GM12875 (cell line): ENCODE measurements at regions not wholly inside any gene's neighbourhood (a gene's known extent, or its start where the extent isn't known, plus 50 kb on each side); places are given as distances from the start of the nearest gene placed in this dataset.

Experiments used
- H3K4me3 ChIP-seq: one replicate; pipeline ENCODE4 v1.5.1; 2011; ENCODE audit warnings: low read depth, low read length, control low read depth
- TF ChIP-seq, protein P1 (sequence below): IDR thresholded peaks from 2 replicates; pipeline ENCODE4 v1.5.1; 2011; ENCODE audit warnings: low read depth, mild to moderate bottlenecking, control low read depth, inconsistent platforms, low read length, moderate library complexity, borderline replicate concordance; ENCODE audit not compliant: insufficient read depth

DNA sequence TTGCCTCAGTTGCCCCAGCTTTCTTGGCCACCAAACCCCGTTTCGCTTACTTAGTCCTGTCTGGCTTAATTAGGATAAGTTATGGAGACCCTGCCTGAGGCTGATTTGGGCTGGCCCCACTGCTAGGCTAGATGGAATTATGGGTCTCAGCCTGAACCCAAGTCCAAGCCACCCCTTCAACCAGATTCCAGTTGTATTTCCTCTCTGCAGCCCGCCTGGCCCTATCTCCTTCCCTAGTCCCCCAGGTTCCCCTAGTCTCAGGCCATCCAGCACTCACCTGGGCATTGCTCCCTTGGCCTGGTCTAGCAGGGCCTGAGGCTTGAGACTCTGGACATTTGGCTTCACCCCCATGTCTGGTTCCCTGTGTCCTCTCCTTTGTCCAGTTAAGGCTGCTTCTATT is 111.7 kb upstream of the IPO9 start:
- no peak overlapping the region for H3K4me3 ChIP-seq
- TF ChIP-seq, protein P1, sequence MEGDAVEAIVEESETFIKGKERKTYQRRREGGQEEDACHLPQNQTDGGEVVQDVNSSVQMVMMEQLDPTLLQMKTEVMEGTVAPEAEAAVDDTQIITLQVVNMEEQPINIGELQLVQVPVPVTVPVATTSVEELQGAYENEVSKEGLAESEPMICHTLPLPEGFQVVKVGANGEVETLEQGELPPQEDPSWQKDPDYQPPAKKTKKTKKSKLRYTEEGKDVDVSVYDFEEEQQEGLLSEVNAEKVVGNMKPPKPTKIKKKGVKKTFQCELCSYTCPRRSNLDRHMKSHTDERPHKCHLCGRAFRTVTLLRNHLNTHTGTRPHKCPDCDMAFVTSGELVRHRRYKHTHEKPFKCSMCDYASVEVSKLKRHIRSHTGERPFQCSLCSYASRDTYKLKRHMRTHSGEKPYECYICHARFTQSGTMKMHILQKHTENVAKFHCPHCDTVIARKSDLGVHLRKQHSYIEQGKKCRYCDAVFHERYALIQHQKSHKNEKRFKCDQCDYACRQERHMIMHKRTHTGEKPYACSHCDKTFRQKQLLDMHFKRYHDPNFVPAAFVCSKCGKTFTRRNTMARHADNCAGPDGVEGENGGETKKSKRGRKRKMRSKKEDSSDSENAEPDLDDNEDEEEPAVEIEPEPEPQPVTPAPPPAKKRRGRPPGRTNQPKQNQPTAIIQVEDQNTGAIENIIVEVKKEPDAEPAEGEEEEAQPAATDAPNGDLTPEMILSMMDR, result no peak

DNA sequence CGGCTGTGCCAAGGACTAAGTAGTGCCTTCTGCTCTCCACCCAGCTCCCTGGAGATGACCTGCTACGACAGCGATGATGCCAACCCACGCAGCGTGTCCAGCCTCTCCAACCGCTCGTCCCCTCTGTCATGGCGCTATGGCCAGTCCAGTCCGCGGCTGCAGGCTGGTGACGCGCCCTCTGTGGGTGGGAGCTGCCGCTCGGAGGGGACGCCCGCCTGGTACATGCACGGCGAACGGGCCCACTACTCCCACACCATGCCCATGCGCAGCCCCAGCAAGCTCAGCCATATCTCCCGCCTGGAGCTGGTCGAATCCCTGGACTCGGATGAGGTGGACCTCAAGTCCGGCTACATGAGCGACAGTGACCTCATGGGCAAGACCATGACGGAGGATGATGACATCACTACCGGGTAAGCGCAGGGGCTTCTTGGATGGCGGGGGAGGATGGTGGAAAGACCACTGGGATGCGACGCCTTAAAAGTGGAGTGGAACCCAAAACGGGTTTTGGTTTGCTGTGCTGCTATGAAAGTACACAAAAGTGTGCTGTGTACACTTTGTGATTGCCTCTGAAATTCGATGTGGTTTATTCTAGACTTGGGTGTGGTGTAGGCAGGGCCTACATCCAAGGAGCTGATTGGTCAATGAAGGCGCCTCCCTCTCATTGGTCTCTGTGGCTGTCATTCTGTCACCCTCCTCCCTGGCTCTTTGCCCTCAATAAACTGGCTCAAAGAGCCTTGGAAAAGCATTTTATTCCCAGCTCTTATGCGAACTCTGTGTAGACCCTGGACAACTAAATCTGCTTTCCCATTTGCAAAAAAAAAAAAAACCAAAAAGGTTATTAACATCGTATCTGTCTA is 110.4 kb upstream of the IPO9 start:
- H3K4me3 ChIP-seq, result no peak overlapping the region
- TF ChIP-seq, protein P1, result no peak

DNA sequence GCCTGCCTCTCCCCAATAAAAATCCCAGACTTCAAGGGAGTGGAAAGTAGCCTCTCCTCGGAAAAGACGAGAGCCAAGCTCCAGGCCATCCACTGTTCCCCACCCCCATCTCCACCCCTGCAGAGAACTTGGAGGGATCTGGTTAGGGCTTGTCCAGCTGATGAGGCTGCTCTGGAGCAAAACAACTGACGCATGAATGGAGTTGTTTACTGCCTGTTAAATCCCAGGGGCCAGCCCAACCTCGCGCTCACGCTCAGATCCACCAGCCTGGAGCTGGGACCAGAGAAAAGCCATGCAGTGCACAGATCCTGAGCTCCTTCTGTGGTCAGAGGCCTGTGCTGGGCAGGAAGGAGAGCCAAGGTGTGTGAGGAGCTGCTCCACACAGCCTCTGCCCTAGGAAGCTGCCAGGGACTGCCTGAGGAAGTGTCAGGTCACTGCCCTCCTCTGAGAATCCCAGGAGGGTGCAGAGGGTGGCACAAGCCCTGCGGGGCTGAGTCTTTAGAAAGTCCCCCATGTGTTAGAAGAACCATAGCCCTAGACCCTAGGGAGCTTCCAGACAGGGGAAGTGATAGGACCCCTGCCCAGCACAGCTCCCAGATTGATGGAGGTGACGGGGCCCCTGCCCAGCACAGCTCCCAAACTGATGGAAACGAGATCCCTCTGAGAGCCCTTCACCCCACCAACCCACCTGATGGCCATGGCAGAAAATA is 109.0 kb upstream of the IPO9 start:
- no peak overlapping the region for H3K4me3 ChIP-seq
- TF ChIP-seq, protein P1, result no peak

DNA sequence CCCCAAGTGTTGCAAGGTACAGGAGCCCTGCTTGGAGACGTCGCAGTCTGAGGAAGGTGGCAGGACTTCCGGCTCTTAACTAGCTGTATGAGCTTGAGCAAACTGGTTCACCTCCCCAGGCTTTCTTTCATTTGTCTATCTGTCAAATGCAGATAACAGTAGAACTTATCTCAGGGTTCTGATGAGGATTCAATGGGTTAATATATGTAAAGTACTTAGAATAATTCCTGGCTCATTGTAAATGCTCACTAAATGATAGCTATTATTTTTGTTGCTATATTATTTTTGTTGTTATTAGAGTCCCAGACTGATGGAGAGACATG is 108.5 kb upstream of the IPO9 start:
- TF ChIP-seq, protein P1, result no peak
- no peak overlapping the region for H3K4me3 ChIP-seq

DNA sequence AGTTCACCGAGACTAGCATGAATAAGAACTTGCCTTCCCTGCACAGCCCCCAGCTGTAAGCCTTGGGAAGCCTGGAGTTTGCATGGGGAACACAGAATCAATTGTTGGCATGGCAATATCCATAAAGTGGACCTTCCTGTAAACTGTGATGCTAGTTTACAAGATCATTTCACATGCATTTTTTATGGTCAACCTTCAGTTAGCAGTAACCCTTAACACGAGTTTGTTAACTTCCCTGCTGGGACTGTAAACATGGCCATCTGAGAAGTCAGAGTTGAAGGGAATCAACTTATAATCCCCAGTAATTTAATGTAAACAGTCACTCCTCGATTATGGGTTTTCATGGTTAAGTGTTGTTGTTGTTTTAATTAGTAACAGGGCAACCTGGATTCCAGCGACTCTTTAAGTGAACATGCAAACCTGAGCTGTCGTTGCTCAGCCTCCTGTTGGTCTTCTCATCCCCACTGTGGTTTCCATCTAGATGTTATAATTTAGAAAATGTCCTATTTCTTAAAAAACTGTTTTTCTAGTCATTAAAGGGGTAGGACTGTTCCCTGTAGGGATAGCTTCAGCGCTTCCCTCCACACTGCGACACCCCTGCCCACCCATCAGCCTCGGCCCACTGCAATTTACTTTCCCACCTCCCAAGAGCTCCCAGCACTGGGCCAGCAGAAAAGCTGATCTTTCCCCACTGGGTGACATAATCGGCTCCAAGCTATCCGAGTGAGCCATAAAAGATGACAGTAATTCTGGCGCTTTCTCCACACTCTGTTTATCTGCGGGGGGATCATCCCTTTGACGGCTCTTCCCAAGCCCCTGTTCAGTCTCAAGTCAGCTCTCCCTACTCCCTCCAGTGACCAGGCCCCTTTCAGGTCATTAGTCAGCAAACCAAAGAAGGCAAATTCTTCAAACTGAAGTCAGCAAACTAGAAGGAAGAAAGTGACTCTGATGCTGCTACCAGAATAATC is 107.6 kb upstream of the IPO9 start:
- H3K4me3 ChIP-seq, result no peak overlapping the region
- TF ChIP-seq, protein P1, result no peak

DNA sequence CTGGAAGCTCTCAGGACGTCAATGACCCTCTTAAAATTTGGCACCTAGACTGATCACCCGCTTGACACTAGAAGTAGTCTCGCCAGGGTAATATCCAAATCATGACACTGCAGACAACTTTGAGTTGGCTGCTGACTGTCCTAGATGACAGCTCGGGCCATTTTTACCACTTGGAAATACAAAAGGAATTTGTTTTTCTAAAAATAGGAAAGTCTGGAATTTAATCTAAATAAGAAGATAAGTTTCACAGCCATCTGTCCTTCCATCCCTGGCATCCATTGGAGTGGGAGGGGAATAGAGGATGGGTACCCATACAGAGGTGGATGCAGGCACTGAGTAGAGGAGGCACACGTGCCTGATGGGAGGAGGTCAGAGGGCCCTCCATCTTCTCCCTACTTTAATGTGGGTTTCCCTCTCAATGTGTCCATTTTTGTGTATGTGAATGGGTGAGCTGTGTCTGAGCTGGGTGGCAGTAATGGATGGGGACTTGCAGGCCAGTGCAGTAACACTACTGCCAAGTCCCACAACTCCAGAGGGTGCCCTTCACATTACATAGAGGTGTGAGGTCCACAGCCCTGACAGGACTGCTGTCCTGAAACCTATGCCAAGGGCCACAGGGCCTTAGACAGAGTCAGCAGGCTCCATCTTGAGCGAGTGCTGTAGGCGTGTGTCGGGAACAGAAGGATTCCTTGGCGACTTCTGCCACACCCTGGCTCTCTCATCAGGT is 104.8 kb upstream of the IPO9 start:
- TF ChIP-seq, protein P1, result no peak
- H3K4me3 ChIP-seq, result no peak overlapping the region
